Osteocyte (in vitro differentiated cells): ENCODE measurements at regions not wholly inside any gene's neighbourhood (a gene's known extent, or its start where the extent isn't known, plus 50 kb on each side); places are given as distances from the start of the nearest gene placed in this dataset.

Experiments
- DNase-seq: peaks from one replicate; pipeline ENCODE4 v3.0.0; 2021; ENCODE audit warnings: mixed read lengths; ENCODE audit not compliant: unreplicated experiment; ENCODE audit errors: extremely low spot score
- H3K27ac Mint-ChIP-seq: one replicate; pipeline ENCODE4 v1.8.0; 2021; ENCODE audit warnings: mild to moderate bottlenecking, mixed read lengths; ENCODE audit not compliant: unreplicated experiment
- H3K27me3 Mint-ChIP-seq: one replicate; pipeline ENCODE4 v1.8.0; 2021; ENCODE audit warnings: mixed read lengths; ENCODE audit not compliant: unreplicated experiment
- H3K36me3 Mint-ChIP-seq: one replicate; pipeline ENCODE4 v1.8.0; 2021; ENCODE audit warnings: mixed read lengths; ENCODE audit not compliant: unreplicated experiment
- H3K4me1 Mint-ChIP-seq: one replicate; pipeline ENCODE4 v1.8.0; 2021; ENCODE audit warnings: mixed read lengths; ENCODE audit not compliant: unreplicated experiment
- H3K4me3 Mint-ChIP-seq: one replicate; pipeline ENCODE4 v1.8.0; 2021; ENCODE audit warnings: mild to moderate bottlenecking, moderate library complexity, mixed read lengths; ENCODE audit not compliant: unreplicated experiment
- H3K9me3 Mint-ChIP-seq: one replicate; pipeline ENCODE4 v1.8.0; 2021; ENCODE audit warnings: mixed read lengths; ENCODE audit not compliant: unreplicated experiment
- TF ChIP-seq, protein P1 (sequence below): fragments of 200-600 bp; sonication (generic); IDR thresholded peaks from 2 replicates; pipeline ENCODE4 v1.5.0; 2021; ENCODE audit warnings: antibody characterized with exemption, mild to moderate bottlenecking, moderate library complexity

DNA sequence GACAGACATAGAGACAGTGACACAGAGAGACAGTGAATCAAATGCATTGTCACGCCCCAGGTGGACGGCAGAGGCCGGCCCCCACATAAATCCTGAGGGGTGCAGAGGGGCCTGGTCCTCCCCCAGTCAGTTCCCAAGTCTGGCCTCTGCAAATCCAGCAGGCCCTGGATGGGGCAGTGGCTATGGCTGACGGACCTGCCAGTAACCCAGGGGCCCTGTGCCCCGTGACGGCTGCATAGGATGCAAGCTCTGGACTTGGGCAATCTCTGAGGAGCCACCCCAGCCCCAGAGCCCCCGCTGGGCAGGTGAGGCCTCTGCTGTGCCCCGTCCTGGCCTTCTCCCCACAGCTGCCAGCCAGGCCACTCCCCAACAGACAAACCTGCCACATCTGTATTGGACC, 204.5 kb downstream of the BRD1 start:
- Mint-ChIP-seq H3K36me3 (no peaks in the 10 kb centered on the region), H3K27ac (no peak overlapping the region), H3K9me3 (no peaks in the 10 kb centered on the region), H3K4me1 (no peaks in the 10 kb centered on the region), H3K4me3 (no peak overlapping the region), H3K27me3 (peaks cover 3% of the 10 kb centered on the region)
- TF ChIP-seq, protein P1, sequence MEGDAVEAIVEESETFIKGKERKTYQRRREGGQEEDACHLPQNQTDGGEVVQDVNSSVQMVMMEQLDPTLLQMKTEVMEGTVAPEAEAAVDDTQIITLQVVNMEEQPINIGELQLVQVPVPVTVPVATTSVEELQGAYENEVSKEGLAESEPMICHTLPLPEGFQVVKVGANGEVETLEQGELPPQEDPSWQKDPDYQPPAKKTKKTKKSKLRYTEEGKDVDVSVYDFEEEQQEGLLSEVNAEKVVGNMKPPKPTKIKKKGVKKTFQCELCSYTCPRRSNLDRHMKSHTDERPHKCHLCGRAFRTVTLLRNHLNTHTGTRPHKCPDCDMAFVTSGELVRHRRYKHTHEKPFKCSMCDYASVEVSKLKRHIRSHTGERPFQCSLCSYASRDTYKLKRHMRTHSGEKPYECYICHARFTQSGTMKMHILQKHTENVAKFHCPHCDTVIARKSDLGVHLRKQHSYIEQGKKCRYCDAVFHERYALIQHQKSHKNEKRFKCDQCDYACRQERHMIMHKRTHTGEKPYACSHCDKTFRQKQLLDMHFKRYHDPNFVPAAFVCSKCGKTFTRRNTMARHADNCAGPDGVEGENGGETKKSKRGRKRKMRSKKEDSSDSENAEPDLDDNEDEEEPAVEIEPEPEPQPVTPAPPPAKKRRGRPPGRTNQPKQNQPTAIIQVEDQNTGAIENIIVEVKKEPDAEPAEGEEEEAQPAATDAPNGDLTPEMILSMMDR = no peak
- DNase-seq = no peak

DNA sequence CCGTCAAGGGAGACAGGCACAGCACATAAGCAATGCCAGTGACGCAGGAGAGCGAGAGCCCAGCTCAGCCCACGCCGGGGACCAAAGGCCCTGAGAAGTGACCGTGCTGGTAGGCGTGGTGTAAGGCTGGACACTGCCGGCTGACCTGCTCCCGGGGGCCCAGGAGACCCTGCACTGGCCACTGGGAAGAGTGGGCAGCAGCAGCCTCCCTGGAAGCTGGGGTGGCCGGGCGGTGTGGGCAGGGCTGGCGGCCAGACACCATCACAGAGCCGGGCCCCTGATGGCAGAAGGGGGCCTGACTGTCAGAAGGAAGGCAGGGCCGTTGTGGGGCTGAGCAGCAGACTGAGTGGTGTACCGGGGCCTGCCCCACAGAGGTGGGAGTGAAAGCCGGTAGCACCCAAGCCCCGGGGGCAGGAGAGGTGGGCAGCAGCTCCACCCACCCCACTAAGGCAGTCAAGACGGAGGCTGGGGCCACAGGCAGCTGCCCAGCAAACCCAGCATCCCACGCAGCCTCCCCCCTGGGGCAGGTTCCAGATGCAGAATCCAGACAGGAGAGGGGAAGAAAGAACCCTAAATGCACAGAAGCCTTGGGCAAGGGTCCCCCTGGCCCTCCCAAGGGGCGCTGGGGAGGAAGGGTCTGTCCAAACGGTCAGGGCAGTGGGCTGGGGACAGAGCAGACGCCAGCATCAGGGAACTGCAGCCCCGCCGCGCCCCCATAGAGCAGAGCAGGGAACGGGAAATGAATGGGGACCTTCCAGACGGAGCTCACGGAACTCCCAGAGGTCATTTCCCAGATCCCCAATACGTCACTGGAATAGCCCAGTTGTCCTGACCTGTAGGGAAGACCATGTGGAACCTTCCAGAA, 205.2 kb downstream of the BRD1 start:
- H3K27me3 Mint-ChIP-seq = peaks cover 2% of the 10 kb centered on the region
- no peaks in the 10 kb centered on the region for H3K36me3 Mint-ChIP-seq
- DNase-seq = no peak
- H3K4me3 Mint-ChIP-seq = no peak overlapping the region
- no peaks in the 10 kb centered on the region for H3K4me1 Mint-ChIP-seq
- TF ChIP-seq, protein P1 = no peak
- no peak overlapping the region for H3K27ac Mint-ChIP-seq
- no peaks in the 10 kb centered on the region for H3K9me3 Mint-ChIP-seq

DNA sequence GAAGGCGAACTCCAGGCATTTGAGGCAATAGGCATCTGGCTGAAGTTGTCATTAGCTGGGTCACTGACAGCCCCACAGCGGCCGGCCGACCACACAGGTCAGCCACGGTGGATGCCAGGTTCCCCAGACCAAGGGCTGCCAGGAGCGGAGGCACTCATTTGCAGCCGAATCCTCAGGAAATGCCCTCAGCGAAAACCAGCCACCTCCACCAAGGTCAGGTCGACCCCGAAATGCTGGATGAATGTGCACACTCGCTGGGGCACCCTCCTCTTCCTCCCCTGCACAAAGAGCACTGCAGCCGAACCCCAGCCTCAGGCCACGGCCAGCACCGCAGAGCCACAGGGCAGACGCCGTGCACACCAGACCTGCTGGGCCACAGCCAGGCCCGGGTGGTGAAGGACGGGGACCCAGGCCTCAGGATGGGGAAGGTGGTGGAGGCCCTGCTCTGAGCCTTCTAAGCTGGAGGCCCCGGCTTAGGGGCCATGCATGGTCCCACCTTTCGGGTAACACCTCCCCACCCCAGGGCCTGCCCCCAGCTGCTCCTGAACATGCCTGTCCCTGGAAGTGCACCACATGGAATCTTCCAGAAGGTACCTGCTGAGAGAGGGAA, 206.0 kb downstream of the BRD1 start:
- H3K9me3 Mint-ChIP-seq = no peaks in the 10 kb centered on the region
- no peaks in the 10 kb centered on the region for H3K4me1 Mint-ChIP-seq
- no peak overlapping the region for H3K4me3 Mint-ChIP-seq
- TF ChIP-seq, protein P1 = no peak
- H3K27me3 Mint-ChIP-seq = peaks cover 2% of the 10 kb centered on the region
- H3K36me3 Mint-ChIP-seq = no peaks in the 10 kb centered on the region
- DNase-seq = no peak
- no peak overlapping the region for H3K27ac Mint-ChIP-seq

DNA sequence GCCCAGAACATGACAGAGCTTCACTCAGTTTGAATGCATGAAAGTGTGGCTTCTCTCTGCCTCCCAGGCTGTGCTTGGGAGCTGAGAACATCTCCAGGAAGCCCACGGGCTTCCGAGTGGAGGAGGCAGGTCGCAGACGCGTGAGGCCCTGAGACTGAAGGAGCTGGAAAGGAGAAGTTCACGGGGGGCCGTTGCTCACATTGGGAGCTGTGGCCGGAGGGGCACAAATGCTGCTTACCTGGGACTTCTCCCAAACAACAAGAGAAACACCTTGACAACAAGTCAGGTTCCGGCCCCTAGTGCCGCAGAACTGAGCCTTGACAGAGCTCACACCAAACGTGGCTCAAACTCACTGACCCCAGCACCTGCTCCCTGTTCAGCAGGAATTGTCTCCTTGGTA, 207.0 kb downstream of the BRD1 start:
- Mint-ChIP-seq H3K27me3 (peaks cover 2% of the 10 kb centered on the region), H3K4me1 (no peaks in the 10 kb centered on the region), H3K27ac (no peak overlapping the region), H3K9me3 (no peaks in the 10 kb centered on the region), H3K4me3 (no peak overlapping the region), H3K36me3 (no peaks in the 10 kb centered on the region)
- no peak for DNase-seq
- TF ChIP-seq, protein P1 = no peak

DNA sequence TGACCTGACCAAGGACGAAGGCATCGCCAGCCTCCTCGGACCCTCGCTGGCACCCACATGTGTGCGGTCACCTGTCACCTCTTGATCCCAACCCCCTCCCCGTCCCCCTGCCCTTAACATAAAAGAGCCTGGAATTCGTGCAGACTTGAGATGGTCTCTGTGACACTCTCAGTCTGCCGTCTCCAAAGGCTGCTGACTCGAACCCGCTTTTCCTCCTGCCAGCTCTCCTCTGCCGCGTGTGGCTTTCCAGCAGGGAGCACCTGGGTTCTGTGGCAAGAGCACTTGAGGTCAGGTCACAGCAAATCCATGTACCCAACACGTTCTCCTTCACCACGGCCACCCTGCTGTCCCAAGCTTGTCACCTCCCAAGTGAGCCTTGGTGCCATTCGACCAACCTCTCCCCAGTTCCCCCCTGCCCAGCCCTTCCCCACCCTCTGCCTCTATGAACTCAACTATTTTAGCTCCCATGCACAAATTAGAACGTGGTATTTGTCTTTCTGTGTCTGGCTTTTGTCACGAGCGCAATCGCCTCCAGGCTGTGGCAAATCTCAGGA, 207.6 kb downstream of the BRD1 start:
- no peak overlapping the region for H3K4me3 Mint-ChIP-seq
- TF ChIP-seq, protein P1 = no peak
- no peak for DNase-seq
- H3K27ac Mint-ChIP-seq = no peak overlapping the region
- peaks cover 2% of the 10 kb centered on the region for H3K27me3 Mint-ChIP-seq
- H3K36me3 Mint-ChIP-seq = no peaks in the 10 kb centered on the region
- no peaks in the 10 kb centered on the region for H3K9me3 Mint-ChIP-seq
- no peaks in the 10 kb centered on the region for H3K4me1 Mint-ChIP-seq
